Breast epithelium (tissue), 3 donors: ENCODE measurements at regions not wholly inside any gene's neighbourhood (a gene's known extent, or its start where the extent isn't known, plus 50 kb on each side); places are given as distances from the start of the nearest gene placed in this dataset.

Experiments
- POLR2AphosphoS5 ChIP-seq, 3 donors: sonication (generic); formaldehyde crosslinking; IDR thresholded peaks; one replicate each; pipeline ENCODE4 v1.6.1; 2017; ENCODE audit warnings: antibody characterized with exemption in 3 of 3
- TF ChIP-seq, protein P1 (sequence below), 3 donors: fragments of 450-650 bp; IDR thresholded peaks; one replicate each; pipeline ENCODE4 v1.5.1; 2016 to 2017; ENCODE audit warnings: antibody characterized with exemption in 3 of 3, mild to moderate bottlenecking in 3 of 3, moderate library complexity in 3 of 3

DNA sequence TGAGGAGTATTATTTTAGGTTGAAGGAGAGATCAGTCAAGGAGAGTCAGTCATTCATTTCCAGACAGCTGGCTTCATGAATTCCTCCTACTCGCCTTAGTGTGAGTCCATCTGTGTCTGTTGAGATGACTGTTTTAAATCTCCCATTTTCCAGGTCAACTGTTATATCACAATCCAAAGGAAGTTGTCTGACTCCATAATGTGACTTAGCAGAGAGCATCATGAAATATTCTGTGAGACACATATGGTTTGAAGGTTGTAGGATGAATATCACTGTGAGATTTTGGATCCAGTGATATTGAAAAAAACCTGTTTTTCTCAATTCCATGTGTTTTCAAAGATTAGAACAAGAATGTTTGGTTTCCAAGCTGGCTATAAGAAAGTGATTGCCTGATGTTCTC, 530.2 kb upstream of the MAN1A1 start:
- TF ChIP-seq, protein P1, sequence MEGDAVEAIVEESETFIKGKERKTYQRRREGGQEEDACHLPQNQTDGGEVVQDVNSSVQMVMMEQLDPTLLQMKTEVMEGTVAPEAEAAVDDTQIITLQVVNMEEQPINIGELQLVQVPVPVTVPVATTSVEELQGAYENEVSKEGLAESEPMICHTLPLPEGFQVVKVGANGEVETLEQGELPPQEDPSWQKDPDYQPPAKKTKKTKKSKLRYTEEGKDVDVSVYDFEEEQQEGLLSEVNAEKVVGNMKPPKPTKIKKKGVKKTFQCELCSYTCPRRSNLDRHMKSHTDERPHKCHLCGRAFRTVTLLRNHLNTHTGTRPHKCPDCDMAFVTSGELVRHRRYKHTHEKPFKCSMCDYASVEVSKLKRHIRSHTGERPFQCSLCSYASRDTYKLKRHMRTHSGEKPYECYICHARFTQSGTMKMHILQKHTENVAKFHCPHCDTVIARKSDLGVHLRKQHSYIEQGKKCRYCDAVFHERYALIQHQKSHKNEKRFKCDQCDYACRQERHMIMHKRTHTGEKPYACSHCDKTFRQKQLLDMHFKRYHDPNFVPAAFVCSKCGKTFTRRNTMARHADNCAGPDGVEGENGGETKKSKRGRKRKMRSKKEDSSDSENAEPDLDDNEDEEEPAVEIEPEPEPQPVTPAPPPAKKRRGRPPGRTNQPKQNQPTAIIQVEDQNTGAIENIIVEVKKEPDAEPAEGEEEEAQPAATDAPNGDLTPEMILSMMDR (IDR thresholded peaks at IDR 0.05) = no peak
- TF ChIP-seq POLR2AphosphoS5 (IDR thresholded peaks at IDR 0.05) = no peak
